H9 (cell line): ENCODE measurements at regions not wholly inside any gene's neighbourhood (a gene's known extent, or its start where the extent isn't known, plus 50 kb on each side); places are given as distances from the start of the nearest gene placed in this dataset.

Experiments used
- DNase-seq: peaks from one replicate; pipeline ENCODE4 v3.0.0-alpha.2; 2017
- H2AFZ ChIP-seq: one replicate; pipeline ENCODE4 v1.6.1; 2013; ENCODE audit warnings: mild to moderate bottlenecking, low read length, control low read depth, moderate library complexity
- H2AK5ac ChIP-seq: 2 replicates; pipeline ENCODE4 v1.6.1; 2013; ENCODE audit warnings: low read length, control low read depth, mixed read lengths; ENCODE audit not compliant: insufficient read length
- H2BK120ac ChIP-seq: one replicate; pipeline ENCODE4 v1.6.1; 2013; ENCODE audit warnings: low read depth, mild to moderate bottlenecking, low read length, control low read depth, inconsistent platforms; ENCODE audit not compliant: poor library complexity, severe bottlenecking
- H2BK12ac ChIP-seq: 2 replicates; pipeline ENCODE4 v1.6.1; 2013; ENCODE audit warnings: low read length, control low read depth, mixed read lengths, low read depth; ENCODE audit not compliant: insufficient read length
- H2BK15ac ChIP-seq: 2 replicates; pipeline ENCODE4 v1.6.1; 2013; ENCODE audit warnings: low read depth, low read length, control low read depth
- H2BK20ac ChIP-seq: one replicate; pipeline ENCODE4 v1.6.1; 2013; ENCODE audit warnings: low read depth, mild to moderate bottlenecking, low read length, control low read depth, inconsistent platforms; ENCODE audit not compliant: poor library complexity, severe bottlenecking
- H2BK5ac ChIP-seq: 2 replicates; pipeline ENCODE4 v1.6.1; 2013; ENCODE audit warnings: low read length, control low read depth, mixed read lengths; ENCODE audit not compliant: insufficient read length
- H3K14ac ChIP-seq: 2 replicates; pipeline ENCODE4 v1.6.1; 2013; ENCODE audit warnings: low read length, control low read depth; ENCODE audit not compliant: insufficient read depth
- H3K18ac ChIP-seq: 2 replicates; pipeline ENCODE4 v1.6.1; 2013; ENCODE audit warnings: low read depth, mild to moderate bottlenecking, mixed read lengths, low read length, control low read depth; ENCODE audit not compliant: insufficient read length
- H3K23ac ChIP-seq: 2 replicates; pipeline ENCODE4 v1.6.1; 2013; ENCODE audit warnings: low read length, control low read depth, mixed read lengths, low read depth; ENCODE audit not compliant: insufficient read length
- H3K23me2 ChIP-seq: 2 replicates; pipeline ENCODE4 v1.6.1; 2013; ENCODE audit warnings: low read depth, mild to moderate bottlenecking, mixed read lengths, low read length, control low read depth; ENCODE audit not compliant: insufficient read length, poor library complexity, severe bottlenecking
- H3K27ac ChIP-seq: 2 replicates; pipeline ENCODE4 v1.5.1; 2013; ENCODE audit warnings: low read length, control low read depth, mixed read lengths, low read depth; ENCODE audit not compliant: insufficient read length
- H3K27me3 ChIP-seq: 2 replicates; pipeline ENCODE4 v1.6.1; 2013; ENCODE audit warnings: low read length, control low read depth, inconsistent platforms; ENCODE audit not compliant: insufficient read depth
- H3K4ac ChIP-seq: 2 replicates; pipeline ENCODE4 v1.6.1; 2013; ENCODE audit warnings: low read depth, mild to moderate bottlenecking, control low read depth, inconsistent platforms, low read length, moderate library complexity
- H3K4me1 ChIP-seq: 2 replicates; pipeline ENCODE4 v1.6.1; 2013; ENCODE audit warnings: low read length, control low read depth, inconsistent platforms; ENCODE audit not compliant: insufficient read depth
- H3K4me2 ChIP-seq: 2 replicates; pipeline ENCODE4 v1.6.1; 2013; ENCODE audit warnings: low read length, control low read depth, mixed read lengths; ENCODE audit not compliant: insufficient read length, insufficient read depth
- H3K56ac ChIP-seq: 2 replicates; pipeline ENCODE4 v1.6.1; 2013; ENCODE audit warnings: low read depth, mild to moderate bottlenecking, mixed read lengths, low read length, control low read depth; ENCODE audit not compliant: insufficient read length
- H3K79me1 ChIP-seq: 2 replicates; pipeline ENCODE4 v1.6.1; 2013; ENCODE audit warnings: low read depth, mild to moderate bottlenecking, moderate library complexity, low read length, control low read depth, inconsistent platforms; ENCODE audit not compliant: insufficient read depth, poor library complexity, severe bottlenecking
- H3K79me2 ChIP-seq: 2 replicates; pipeline ENCODE4 v1.6.1; 2013; ENCODE audit warnings: low read length, control low read depth, inconsistent platforms; ENCODE audit not compliant: insufficient read depth
- H3K9ac ChIP-seq: 2 replicates; pipeline ENCODE4 v1.6.1; 2013; ENCODE audit warnings: low read length, control low read depth, mixed read lengths; ENCODE audit not compliant: insufficient read length; ENCODE audit errors: extremely low read depth
- H3K9me3 ChIP-seq: one replicate; pipeline ENCODE4 v1.6.1; 2013; ENCODE audit warnings: low read depth, low read length, inconsistent platforms; ENCODE audit not compliant: control insufficient read depth
- H3T11ph ChIP-seq: one replicate; pipeline ENCODE4 v1.6.1; 2013; ENCODE audit warnings: mild to moderate bottlenecking, low read length, control low read depth, inconsistent platforms
- H4K20me1 ChIP-seq: one replicate; pipeline ENCODE4 v1.6.1; 2013; ENCODE audit not compliant: control insufficient read depth, insufficient read length, insufficient read depth
- H4K5ac ChIP-seq: 2 replicates; pipeline ENCODE4 v1.6.1; 2013; ENCODE audit warnings: low read depth, mild to moderate bottlenecking, mixed read lengths, low read length, control low read depth; ENCODE audit not compliant: insufficient read length
- H4K8ac ChIP-seq: replicated peaks from 2 replicates; pipeline ENCODE4 v1.6.1; 2013; ENCODE audit warnings: low read length, control low read depth, mixed read lengths, low read depth; ENCODE audit not compliant: insufficient read length
- H4K91ac ChIP-seq: 2 replicates; pipeline ENCODE4 v1.6.1; 2013; ENCODE audit warnings: low read depth, mild to moderate bottlenecking, moderate library complexity, mixed read lengths, low read length, control low read depth; ENCODE audit not compliant: insufficient read length
- H3K27ac Mint-ChIP-seq, 3 experiments: 2 replicates in 2 of 3; 3 replicates in 1 of 3; pipeline ENCODE4 v1.8.0; 2020 to 2021; ENCODE audit warnings: mixed read lengths in 3 of 3, mild to moderate bottlenecking in 1 of 3, moderate library complexity in 1 of 3
- H3K27me3 Mint-ChIP-seq: 2 replicates; pipeline ENCODE4 v1.8.0; 2021; ENCODE audit warnings: low read depth, mild to moderate bottlenecking, moderate library complexity, mixed read lengths
- H3K36me3 Mint-ChIP-seq, 3 experiments: 2 replicates in 2 of 3; 3 replicates in 1 of 3; pipeline ENCODE4 v1.8.0; 2020 to 2021; ENCODE audit warnings: low read depth in 3 of 3, mixed read lengths in 3 of 3; ENCODE audit not compliant: insufficient read depth in 1 of 3
- H3K4me1 Mint-ChIP-seq, 2 experiments: 2 replicates each; pipeline ENCODE4 v1.8.0; 2020; ENCODE audit warnings: mixed read lengths in 2 of 2
- H3K4me3 Mint-ChIP-seq, 2 experiments: 2 replicates in 1 of 2; 3 replicates in 1 of 2; pipeline ENCODE4 v1.8.0; 2020 to 2021; ENCODE audit warnings: mild to moderate bottlenecking in 2 of 2, mixed read lengths in 2 of 2, moderate library complexity in 1 of 2
- H3K9me3 Mint-ChIP-seq, 2 experiments: 2 replicates in 1 of 2; 3 replicates in 1 of 2; pipeline ENCODE4 v1.8.0; 2020; ENCODE audit warnings: mild to moderate bottlenecking in 2 of 2, mixed read lengths in 2 of 2, moderate library complexity in 1 of 2
- WGBS: extraction: QIAGEN DNeasy Blood & Tissue Kit; methylation state at CpG from one replicate; pipeline ENCODE4 v1.1.7; 2013; ENCODE audit warnings: missing lambda C conversion rate, low lambda C conversion rate, mixed read lengths; ENCODE audit not compliant: insufficient read length; ENCODE audit errors: extremely low coverage; 5-methylcytosine and 5-hydroxymethylcytosine counted together
- TF ChIP-seq, protein P1 (sequence below): fragments of 200-600 bp; sonication (generic); conservative IDR thresholded peaks from 3 replicates; pipeline ENCODE4 v1.8.0; 2021; ENCODE audit warnings: antibody characterized with exemption, mild to moderate bottlenecking

DNA sequence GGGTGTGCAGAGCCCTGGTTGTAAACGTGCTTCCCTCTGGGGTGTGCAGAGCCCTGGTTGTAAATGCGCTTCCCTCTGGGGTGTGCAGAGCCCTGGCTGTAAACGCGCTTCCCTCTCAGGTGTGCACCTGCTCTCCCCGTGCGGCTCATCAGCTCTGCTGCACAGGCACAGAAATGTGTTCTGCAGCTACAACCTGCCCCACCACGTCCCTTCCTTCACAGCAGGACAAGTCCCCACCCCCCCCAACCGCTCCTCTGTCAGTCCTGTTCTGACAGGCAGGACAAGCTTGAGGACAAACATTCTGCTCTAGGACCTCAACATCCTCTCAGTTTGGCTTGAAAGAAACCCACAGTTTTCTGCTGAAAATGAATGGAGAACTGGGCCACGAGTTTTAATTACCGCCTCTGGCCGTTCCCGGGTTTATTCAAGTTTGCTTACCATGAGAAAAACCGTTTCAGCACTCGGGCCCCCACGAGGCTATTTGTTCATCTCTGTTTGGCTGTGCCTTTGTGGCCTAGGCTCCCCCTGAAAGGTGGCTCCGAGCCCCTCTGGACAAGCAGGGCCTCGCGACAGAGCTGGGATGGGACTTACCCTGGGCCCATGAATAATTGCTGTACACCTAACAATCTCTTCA lies 81.0 kb upstream of the ASB18 start:
- no peak overlapping the region for H3K23ac ChIP-seq
- no peak overlapping the region for H2BK15ac ChIP-seq
- no CpG with 5 or more reads among the region's 18 CpGs for WGBS
- no peaks in the 10 kb centered on the region for H3K9me3 ChIP-seq
- no peak overlapping the region for H2AFZ ChIP-seq
- H3K14ac ChIP-seq: no peak overlapping the region
- H2BK12ac ChIP-seq: no peak overlapping the region
- Mint-ChIP-seq H3K4me3 (peak overlapping the region in 1 of 2 experiments; percentile 44; a peak in 2 of 5 replicates), H3K36me3 (peaks cover 2 to 3% (median 3%) of the 10 kb centered on the region in 3 experiments; a peak in 6 of 7 replicates), H3K4me1 (peaks cover 23 to 46% of the 10 kb centered on the region in 2 experiments), H3K9me3 (peaks cover 2% of the 10 kb centered on the region in 2 experiments; a peak in 4 of 5 replicates), H3K27ac (no peak overlapping the region; a peak in 1 of 7 replicates), H3K27me3 (peaks cover 4% of the 10 kb centered on the region)
- no peaks in the 10 kb centered on the region for H3K27me3 ChIP-seq
- H4K91ac ChIP-seq: no peak overlapping the region
- H3K56ac ChIP-seq: no peak overlapping the region
- H2BK20ac ChIP-seq: no peak overlapping the region
- DNase-seq: peak; percentile 29
- TF ChIP-seq, protein P1, sequence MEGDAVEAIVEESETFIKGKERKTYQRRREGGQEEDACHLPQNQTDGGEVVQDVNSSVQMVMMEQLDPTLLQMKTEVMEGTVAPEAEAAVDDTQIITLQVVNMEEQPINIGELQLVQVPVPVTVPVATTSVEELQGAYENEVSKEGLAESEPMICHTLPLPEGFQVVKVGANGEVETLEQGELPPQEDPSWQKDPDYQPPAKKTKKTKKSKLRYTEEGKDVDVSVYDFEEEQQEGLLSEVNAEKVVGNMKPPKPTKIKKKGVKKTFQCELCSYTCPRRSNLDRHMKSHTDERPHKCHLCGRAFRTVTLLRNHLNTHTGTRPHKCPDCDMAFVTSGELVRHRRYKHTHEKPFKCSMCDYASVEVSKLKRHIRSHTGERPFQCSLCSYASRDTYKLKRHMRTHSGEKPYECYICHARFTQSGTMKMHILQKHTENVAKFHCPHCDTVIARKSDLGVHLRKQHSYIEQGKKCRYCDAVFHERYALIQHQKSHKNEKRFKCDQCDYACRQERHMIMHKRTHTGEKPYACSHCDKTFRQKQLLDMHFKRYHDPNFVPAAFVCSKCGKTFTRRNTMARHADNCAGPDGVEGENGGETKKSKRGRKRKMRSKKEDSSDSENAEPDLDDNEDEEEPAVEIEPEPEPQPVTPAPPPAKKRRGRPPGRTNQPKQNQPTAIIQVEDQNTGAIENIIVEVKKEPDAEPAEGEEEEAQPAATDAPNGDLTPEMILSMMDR: no peak
- H4K20me1 ChIP-seq: peaks cover 3% of the 10 kb centered on the region
- H3K27ac ChIP-seq: no peak overlapping the region
- no peak overlapping the region for H2BK120ac ChIP-seq
- no peak overlapping the region for H3K18ac ChIP-seq
- no peak overlapping the region for H3K4me2 ChIP-seq
- H3K4ac ChIP-seq: no peak overlapping the region
- 0 out of 2 replicates have a peak, but pooled peaks cover 2% of the 10 kb centered on the region for H3K4me1 ChIP-seq
- H4K8ac ChIP-seq: no peak overlapping the region
- no peak overlapping the region for H3K9ac ChIP-seq
- no peak overlapping the region for H3T11ph ChIP-seq
- H2AK5ac ChIP-seq: no peak overlapping the region
- no peaks in the 10 kb centered on the region for H3K23me2 ChIP-seq
- no peaks in the 10 kb centered on the region for H3K79me2 ChIP-seq
- H2BK5ac ChIP-seq: no peak overlapping the region
- H3K79me1 ChIP-seq: no peaks in the 10 kb centered on the region
- H4K5ac ChIP-seq: no peak overlapping the region
